ENCODE measurements at regions not wholly inside any gene's neighbourhood (a gene's known extent, or its start where the extent isn't known, plus 50 kb on each side); places are given as distances from the start of the nearest gene placed in this dataset.

GRCh38 chr11:70779433-70780245 is 381.3 kb downstream of the CTTN start:
- H3K4me3 ChIP-seq (ENCODE audit: low read depth, low read length): no peak overlapping the region
- no peak for DNase-seq (ENCODE audit: low read depth)
- TF ChIP-seq, protein P1, sequence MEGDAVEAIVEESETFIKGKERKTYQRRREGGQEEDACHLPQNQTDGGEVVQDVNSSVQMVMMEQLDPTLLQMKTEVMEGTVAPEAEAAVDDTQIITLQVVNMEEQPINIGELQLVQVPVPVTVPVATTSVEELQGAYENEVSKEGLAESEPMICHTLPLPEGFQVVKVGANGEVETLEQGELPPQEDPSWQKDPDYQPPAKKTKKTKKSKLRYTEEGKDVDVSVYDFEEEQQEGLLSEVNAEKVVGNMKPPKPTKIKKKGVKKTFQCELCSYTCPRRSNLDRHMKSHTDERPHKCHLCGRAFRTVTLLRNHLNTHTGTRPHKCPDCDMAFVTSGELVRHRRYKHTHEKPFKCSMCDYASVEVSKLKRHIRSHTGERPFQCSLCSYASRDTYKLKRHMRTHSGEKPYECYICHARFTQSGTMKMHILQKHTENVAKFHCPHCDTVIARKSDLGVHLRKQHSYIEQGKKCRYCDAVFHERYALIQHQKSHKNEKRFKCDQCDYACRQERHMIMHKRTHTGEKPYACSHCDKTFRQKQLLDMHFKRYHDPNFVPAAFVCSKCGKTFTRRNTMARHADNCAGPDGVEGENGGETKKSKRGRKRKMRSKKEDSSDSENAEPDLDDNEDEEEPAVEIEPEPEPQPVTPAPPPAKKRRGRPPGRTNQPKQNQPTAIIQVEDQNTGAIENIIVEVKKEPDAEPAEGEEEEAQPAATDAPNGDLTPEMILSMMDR (IDR thresholded peaks at IDR 0.05; ENCODE audit: low read depth, low read length): no peak
- no peak for TF ChIP-seq MAX (IDR thresholded peaks at IDR 0.05; ENCODE audit: low read depth, low read length)

DNA sequence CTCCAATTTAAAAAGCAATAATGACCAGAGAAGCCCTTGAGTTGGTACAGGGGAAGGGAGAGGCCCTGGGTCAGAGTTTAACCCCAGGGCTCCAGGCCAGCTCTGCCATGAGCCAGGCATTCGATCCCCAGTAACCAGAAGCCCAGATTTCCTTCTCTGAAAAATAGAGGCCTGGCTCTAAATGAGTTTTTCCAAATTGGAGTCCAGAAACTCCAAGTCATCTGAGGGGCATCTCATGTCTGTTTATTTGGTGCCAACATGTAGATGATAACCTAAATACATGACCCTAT is 381.9 kb downstream of the CTTN start:
- TF ChIP-seq, protein P1 (IDR thresholded peaks at IDR 0.05; ENCODE audit: low read depth, low read length): no peak
- TF ChIP-seq MAX (IDR thresholded peaks at IDR 0.05; ENCODE audit: low read depth, low read length) (no peak), MYC (IDR thresholded peaks at IDR 0.05; ENCODE audit: low read depth, low read length) (no peak), POLR2A (IDR thresholded peaks at IDR 0.05; ENCODE audit: extremely low read depth, insufficient read length) (no peak)
- H3K4me3 ChIP-seq (ENCODE audit: low read depth, low read length): no peak overlapping the region
- DNase-seq (ENCODE audit: low read depth): no peak

GRCh38 chr11:70782401-70782913 is 384.1 kb downstream of the CTTN start:
- no peak overlapping the region for H3K4me3 ChIP-seq (ENCODE audit: low read depth, low read length)

DNA sequence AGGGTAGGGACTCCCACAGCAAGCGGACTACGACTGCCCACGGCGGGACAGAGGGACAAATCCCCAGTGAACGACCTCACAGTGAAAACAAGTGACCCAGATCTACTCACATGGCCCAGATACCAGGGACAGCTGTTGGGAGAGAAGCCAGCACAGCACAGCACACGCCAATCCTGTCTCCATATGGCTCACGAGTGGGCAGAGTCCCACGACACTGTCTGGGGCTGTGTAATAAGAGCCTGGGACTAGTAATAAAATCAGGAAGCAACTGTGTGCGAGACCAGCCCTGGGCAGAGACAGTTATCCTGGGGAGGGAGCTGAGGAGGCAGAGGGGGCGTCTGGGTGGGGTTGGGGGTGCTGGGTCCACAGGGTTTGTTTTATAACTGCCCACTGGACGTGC is 385.0 kb downstream of the CTTN start:
- TF ChIP-seq POLR2A (IDR thresholded peaks at IDR 0.05; ENCODE audit: extremely low read depth, insufficient read length): no peak
- TF ChIP-seq, protein P1 (IDR thresholded peaks at IDR 0.05; ENCODE audit: low read depth, low read length): no peak
- no peak for TF ChIP-seq MAX (IDR thresholded peaks at IDR 0.05; ENCODE audit: low read depth, low read length)
- no peak for TF ChIP-seq MYC (IDR thresholded peaks at IDR 0.05; ENCODE audit: low read depth, low read length)
- H3K4me3 ChIP-seq (ENCODE audit: low read depth, low read length): no peak overlapping the region
- no peak for DNase-seq (ENCODE audit: low read depth)

More at GRCh38 chr11:70782401-70782913, 384.1 kb downstream of the CTTN start:
- DNase-seq (ENCODE audit: low read depth): no peak
- no peak for TF ChIP-seq MYC (IDR thresholded peaks at IDR 0.05; ENCODE audit: low read depth, low read length)
- TF ChIP-seq, protein P1 (IDR thresholded peaks at IDR 0.05; ENCODE audit: low read depth, low read length): no peak
- no peak for TF ChIP-seq POLR2A (IDR thresholded peaks at IDR 0.05; ENCODE audit: extremely low read depth, insufficient read length)
- TF ChIP-seq MAX (IDR thresholded peaks at IDR 0.05; ENCODE audit: low read depth, low read length): no peak

- H3K4me3 ChIP-seq (ENCODE audit: low read depth, low read length): no peak overlapping the region
- TF ChIP-seq, protein P1 (IDR thresholded peaks at IDR 0.05; ENCODE audit: low read depth, low read length): no peak
- no peak for TF ChIP-seq MYC (IDR thresholded peaks at IDR 0.05; ENCODE audit: low read depth, low read length)
- no peak for TF ChIP-seq MAX (IDR thresholded peaks at IDR 0.05; ENCODE audit: low read depth, low read length)
- TF ChIP-seq POLR2A (IDR thresholded peaks at IDR 0.05; ENCODE audit: extremely low read depth, insufficient read length): no peak
- DNase-seq (ENCODE audit: low read depth): no peak
Measured at GRCh38 chr11:70783821-70784220, 385.5 kb downstream of the CTTN start.

Data from NB4 (cell line).